ENCODE measurements at regions not wholly inside any gene's neighbourhood (a gene's known extent, or its start where the extent isn't known, plus 50 kb on each side); places are given as distances from the start of the nearest gene placed in this dataset.

DNA sequence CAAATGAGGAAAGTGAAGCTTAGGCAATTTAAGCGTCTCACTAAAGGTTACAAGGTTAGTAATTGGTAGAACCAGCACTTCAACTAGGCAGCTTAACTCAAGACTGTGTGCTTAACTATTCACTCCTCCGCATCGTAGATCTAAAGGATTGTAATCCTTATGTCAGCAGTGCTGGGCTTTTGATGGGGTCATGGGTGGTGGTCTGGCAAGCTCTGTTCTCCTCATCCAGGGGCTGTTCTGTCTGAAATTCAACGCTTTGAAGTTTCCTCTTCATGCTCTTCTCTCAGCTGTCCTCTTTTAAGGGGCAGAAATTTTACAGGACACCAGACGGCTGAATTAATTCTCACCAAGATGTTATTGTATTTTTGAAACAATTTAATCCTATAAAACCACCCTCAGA lies 165.5 kb upstream of the FAM98A start:
- no peak for TF ChIP-seq POLR2A (IDR thresholded peaks at IDR 0.05)
- TF ChIP-seq, protein P1, sequence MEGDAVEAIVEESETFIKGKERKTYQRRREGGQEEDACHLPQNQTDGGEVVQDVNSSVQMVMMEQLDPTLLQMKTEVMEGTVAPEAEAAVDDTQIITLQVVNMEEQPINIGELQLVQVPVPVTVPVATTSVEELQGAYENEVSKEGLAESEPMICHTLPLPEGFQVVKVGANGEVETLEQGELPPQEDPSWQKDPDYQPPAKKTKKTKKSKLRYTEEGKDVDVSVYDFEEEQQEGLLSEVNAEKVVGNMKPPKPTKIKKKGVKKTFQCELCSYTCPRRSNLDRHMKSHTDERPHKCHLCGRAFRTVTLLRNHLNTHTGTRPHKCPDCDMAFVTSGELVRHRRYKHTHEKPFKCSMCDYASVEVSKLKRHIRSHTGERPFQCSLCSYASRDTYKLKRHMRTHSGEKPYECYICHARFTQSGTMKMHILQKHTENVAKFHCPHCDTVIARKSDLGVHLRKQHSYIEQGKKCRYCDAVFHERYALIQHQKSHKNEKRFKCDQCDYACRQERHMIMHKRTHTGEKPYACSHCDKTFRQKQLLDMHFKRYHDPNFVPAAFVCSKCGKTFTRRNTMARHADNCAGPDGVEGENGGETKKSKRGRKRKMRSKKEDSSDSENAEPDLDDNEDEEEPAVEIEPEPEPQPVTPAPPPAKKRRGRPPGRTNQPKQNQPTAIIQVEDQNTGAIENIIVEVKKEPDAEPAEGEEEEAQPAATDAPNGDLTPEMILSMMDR (IDR thresholded peaks at IDR 0.05), result no peak

Measured in uterus (tissue), 2 donors.